ENCODE measurements at regions not wholly inside any gene's neighbourhood (a gene's known extent, or its start where the extent isn't known, plus 50 kb on each side); places are given as distances from the start of the nearest gene placed in this dataset.

GRCh38 chr2:18253686-18254197 is 306.7 kb downstream of the RDH14 start:
- no peak for DNase-seq (ENCODE audit: low read depth)

GRCh38 chr2:18251486-18251885 is 309.0 kb downstream of the RDH14 start:
- no peak for DNase-seq (ENCODE audit: low read depth)

- no peak for DNase-seq (ENCODE audit: low read depth)
These were observed 313.0 kb downstream of the RDH14 start for GRCh38 chr2:18247282-18248110.

GRCh38 chr2:18245375-18245774 is 315.1 kb downstream of the RDH14 start:
- no peak for DNase-seq (ENCODE audit: low read depth)

GRCh38 chr2:18244845-18245244 is 315.6 kb downstream of the RDH14 start:
- DNase-seq (ENCODE audit: low read depth), result no peak

GRCh38 chr2:18243816-18244215 is 316.6 kb downstream of the RDH14 start:
- DNase-seq (ENCODE audit: low read depth), result no peak

GRCh38 chr2:18242716-18243115 is 317.7 kb downstream of the RDH14 start:
- no peak for DNase-seq (ENCODE audit: low read depth)

GRCh38 chr2:18238209-18238608 is 322.2 kb downstream of the RDH14 start:
- DNase-seq (ENCODE audit: low read depth), result no peak

GRCh38 chr2:18237298-18237697 is 323.2 kb downstream of the RDH14 start:
- DNase-seq (ENCODE audit: low read depth), result no peak

- no peak for DNase-seq (ENCODE audit: low read depth)
These were observed 327.6 kb downstream of the RDH14 start for GRCh38 chr2:18232731-18233438.

GRCh38 chr2:18230668-18231067 is 329.8 kb downstream of the RDH14 start:
- no peak for DNase-seq (ENCODE audit: low read depth)

- no peak for DNase-seq (ENCODE audit: low read depth)
These were observed 340.8 kb downstream of the RDH14 start for GRCh38 chr2:18219676-18220075.

- no peak for DNase-seq (ENCODE audit: low read depth)
These were observed 339.9 kb downstream of the KCNS3 start for GRCh38 chr2:18218160-18218933.

GRCh38 chr2:18214936-18215335 is 336.5 kb downstream of the KCNS3 start:
- no peak for DNase-seq (ENCODE audit: low read depth)

- no peak for DNase-seq (ENCODE audit: low read depth)
These were observed 335.5 kb downstream of the KCNS3 start for GRCh38 chr2:18213986-18214385.

GRCh38 chr2:18209934-18210639 is 331.6 kb downstream of the KCNS3 start:
- no peak for DNase-seq (ENCODE audit: low read depth)

GRCh38 chr2:18208956-18209355 is 330.5 kb downstream of the KCNS3 start:
- DNase-seq (ENCODE audit: low read depth), result no peak

- DNase-seq (ENCODE audit: low read depth), result no peak
These were observed 322.3 kb downstream of the KCNS3 start for GRCh38 chr2:18200771-18201170.

- DNase-seq (ENCODE audit: low read depth), result no peak
These were observed 320.2 kb downstream of the KCNS3 start for GRCh38 chr2:18198677-18199076.

GRCh38 chr2:18194161-18194560 is 315.7 kb downstream of the KCNS3 start:
- DNase-seq (ENCODE audit: low read depth), result no peak

GRCh38 chr2:18186816-18187613 is 308.5 kb downstream of the KCNS3 start:
- DNase-seq (ENCODE audit: low read depth), result no peak
